GM12892 (cell line): ENCODE measurements at regions not wholly inside any gene's neighbourhood (a gene's known extent, or its start where the extent isn't known, plus 50 kb on each side); places are given as distances from the start of the nearest gene placed in this dataset.

Source experiments
- POLR2A ChIP-seq: IDR thresholded peaks from 2 replicates; pipeline ENCODE4 v1.6.1; 2011; ENCODE audit warnings: low read depth, low read length, control low read depth
- POLR2AphosphoS5 ChIP-seq: IDR thresholded peaks from 2 replicates; pipeline ENCODE4 v1.6.1; 2011; ENCODE audit warnings: low read depth, low read length, control low read depth
- TAF1 ChIP-seq: IDR thresholded peaks from 2 replicates; pipeline ENCODE4 v1.6.1; 2011; ENCODE audit warnings: low read depth, mild to moderate bottlenecking, control low read depth, low read length, borderline replicate concordance

GRCh38 chr17:79513206-79513605, 97.6 kb downstream of the RBFOX3 start:
- TF ChIP-seq POLR2A = no peak
- no peak for TF ChIP-seq TAF1
- no peak for TF ChIP-seq POLR2AphosphoS5
